ENCODE measurements at regions not wholly inside any gene's neighbourhood (a gene's known extent, or its start where the extent isn't known, plus 50 kb on each side); places are given as distances from the start of the nearest gene placed in this dataset.

DNA sequence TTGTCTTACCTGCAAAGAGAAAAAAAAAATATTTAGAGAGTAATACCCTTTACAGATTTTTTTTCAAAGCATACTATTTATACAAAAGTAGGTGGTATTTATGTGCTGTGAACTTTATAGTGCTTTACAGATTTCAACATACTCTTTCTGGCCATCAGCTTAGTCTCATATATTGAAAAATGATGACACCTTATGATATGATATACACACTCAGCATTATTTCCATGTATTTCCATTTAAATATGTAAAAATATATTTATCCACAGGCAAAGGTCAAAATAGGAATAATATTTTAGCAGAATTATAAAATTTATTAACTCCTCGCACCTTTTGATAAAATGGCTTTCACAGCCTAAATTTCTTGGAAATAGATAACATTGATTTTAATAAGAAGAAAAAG is 815.8 kb upstream of the EPHA5 start:
- no peak overlapping the region for H2AFZ ChIP-seq (ENCODE audit: low read depth, low read length)
- H3K4me3 ChIP-seq (replicated peaks in 1 of 3; ENCODE audit: insufficient read depth in 1 of 3, low read depth in 1 of 3, low read length in 3 of 3) = no peak overlapping the region
- no peaks in the 10 kb centered on the region for H3K9me3 ChIP-seq (replicated peaks; ENCODE audit: control insufficient read depth, insufficient read depth, low read length)
- no peaks in the 10 kb centered on the region for H3K79me2 ChIP-seq (ENCODE audit: control insufficient read depth, insufficient read depth, low read length)
- intact Hi-C loops (cut with micrococcal nuclease) = no loop called here
- H3K36me3 ChIP-seq (ENCODE audit: control insufficient read depth in 2 of 2, extremely low read depth in 1 of 2, insufficient read depth in 2 of 2, low read length in 2 of 2) = no peaks in the 10 kb centered on the region
- POLR2A ChIA-PET = no interaction called here
- no peaks in the 10 kb centered on the region for H3K9me1 ChIP-seq (replicated peaks; ENCODE audit: control insufficient read depth, extremely low read depth, insufficient read depth, low read length)
- H3K27ac ChIP-seq (ENCODE audit: insufficient read depth, low read depth, low read length) = no peak overlapping the region
- TF ChIP-seq, protein P1, sequence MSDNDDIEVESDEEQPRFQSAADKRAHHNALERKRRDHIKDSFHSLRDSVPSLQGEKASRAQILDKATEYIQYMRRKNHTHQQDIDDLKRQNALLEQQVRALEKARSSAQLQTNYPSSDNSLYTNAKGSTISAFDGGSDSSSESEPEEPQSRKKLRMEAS (IDR thresholded peaks at IDR 0.05; ENCODE audit: insufficient read depth, insufficient read length) = no peak
- TF ChIP-seq, protein P2, sequence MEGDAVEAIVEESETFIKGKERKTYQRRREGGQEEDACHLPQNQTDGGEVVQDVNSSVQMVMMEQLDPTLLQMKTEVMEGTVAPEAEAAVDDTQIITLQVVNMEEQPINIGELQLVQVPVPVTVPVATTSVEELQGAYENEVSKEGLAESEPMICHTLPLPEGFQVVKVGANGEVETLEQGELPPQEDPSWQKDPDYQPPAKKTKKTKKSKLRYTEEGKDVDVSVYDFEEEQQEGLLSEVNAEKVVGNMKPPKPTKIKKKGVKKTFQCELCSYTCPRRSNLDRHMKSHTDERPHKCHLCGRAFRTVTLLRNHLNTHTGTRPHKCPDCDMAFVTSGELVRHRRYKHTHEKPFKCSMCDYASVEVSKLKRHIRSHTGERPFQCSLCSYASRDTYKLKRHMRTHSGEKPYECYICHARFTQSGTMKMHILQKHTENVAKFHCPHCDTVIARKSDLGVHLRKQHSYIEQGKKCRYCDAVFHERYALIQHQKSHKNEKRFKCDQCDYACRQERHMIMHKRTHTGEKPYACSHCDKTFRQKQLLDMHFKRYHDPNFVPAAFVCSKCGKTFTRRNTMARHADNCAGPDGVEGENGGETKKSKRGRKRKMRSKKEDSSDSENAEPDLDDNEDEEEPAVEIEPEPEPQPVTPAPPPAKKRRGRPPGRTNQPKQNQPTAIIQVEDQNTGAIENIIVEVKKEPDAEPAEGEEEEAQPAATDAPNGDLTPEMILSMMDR (IDR thresholded peaks at IDR 0.05; ENCODE audit: extremely low read depth in 1 of 2, insufficient read depth in 1 of 2, low read depth in 1 of 2, low read length in 2 of 2) = no peak
- no peak for TF ChIP-seq MYC (IDR thresholded peaks at IDR 0.05; ENCODE audit: low read depth, low read length)
- TF ChIP-seq EZH2 (IDR thresholded peaks at IDR 0.05; ENCODE audit: borderline replicate concordance, low read depth, low read length, severe bottlenecking) = no peak
- no peak for TF ChIP-seq JUN (IDR thresholded peaks at IDR 0.05; ENCODE audit: borderline replicate concordance, insufficient read depth, insufficient read length, low read depth)
- no peak for TF ChIP-seq POLR2AphosphoS5 (IDR thresholded peaks at IDR 0.05; ENCODE audit: insufficient read depth, low read depth, low read length)
- TF ChIP-seq FOS (IDR thresholded peaks at IDR 0.05; ENCODE audit: borderline replicate concordance, insufficient read depth, low read length) = no peak
- TF ChIP-seq GATA2 (IDR thresholded peaks at IDR 0.05; ENCODE audit: insufficient read depth, insufficient read length, low read depth, low read length) = no peak
- TF ChIP-seq POLR2A (IDR thresholded peaks at IDR 0.05; ENCODE audit: low read depth, low read length) = no peak
- no peaks in the 10 kb centered on the region for H3K27me3 ChIP-seq (ENCODE audit: control insufficient read depth in 2 of 2, insufficient read depth in 2 of 2, low read length in 2 of 2)
- no TSS peak for BruUV-seq (replicated peaks)
- dilution Hi-C loops (cut with MboI; ENCODE audit: extremely low pct_ligation_motif_present, low sequenced_read_pairs) = no loop called here
- CTCF ChIA-PET = no interaction called here
- H3K4me1 ChIP-seq (ENCODE audit: control insufficient read depth, extremely low read depth, insufficient read depth, low read length) = no peaks in the 10 kb centered on the region
- FAIRE-seq (no peak), DNase-seq (ENCODE audit: low read depth, low spot score) (no peak)
- no peak overlapping the region for H3K4me2 ChIP-seq (ENCODE audit: insufficient read depth, low read length)
- no peaks in the 10 kb centered on the region for H4K20me1 ChIP-seq (replicated peaks; ENCODE audit: control insufficient read depth, extremely low read depth, insufficient read depth, low read length)
- no peak overlapping the region for H3K9ac ChIP-seq (replicated peaks; ENCODE audit: extremely low read depth, insufficient read depth, low read length)

All from endothelial cell of umbilical vein (primary cell).